ENCODE measurements at regions not wholly inside any gene's neighbourhood (a gene's known extent, or its start where the extent isn't known, plus 50 kb on each side); places are given as distances from the start of the nearest gene placed in this dataset.

GRCh38 chr4:163654621-163655020, 160.1 kb downstream of the TMA16 start:
- H3K27me3 Mint-ChIP-seq (ENCODE audit: low read depth), result no peaks in the 10 kb centered on the region
- no peaks in the 10 kb centered on the region for H3K9me3 Mint-ChIP-seq
- no peaks in the 10 kb centered on the region for H3K4me1 Mint-ChIP-seq (ENCODE audit: low read depth)
- no peak overlapping the region for H3K4me3 Mint-ChIP-seq
- H3K27ac Mint-ChIP-seq, result no peak overlapping the region
- no peaks in the 10 kb centered on the region for H3K36me3 Mint-ChIP-seq (ENCODE audit: low read depth)

GRCh38 chr4:163660636-163661035, 166.1 kb downstream of the TMA16 start:
- Mint-ChIP-seq H3K27ac (no peak overlapping the region), H3K27me3 (ENCODE audit: low read depth) (no peaks in the 10 kb centered on the region), H3K36me3 (ENCODE audit: low read depth) (no peaks in the 10 kb centered on the region), H3K4me3 (no peak overlapping the region), H3K9me3 (no peaks in the 10 kb centered on the region), H3K4me1 (ENCODE audit: low read depth) (no peaks in the 10 kb centered on the region)

DNA sequence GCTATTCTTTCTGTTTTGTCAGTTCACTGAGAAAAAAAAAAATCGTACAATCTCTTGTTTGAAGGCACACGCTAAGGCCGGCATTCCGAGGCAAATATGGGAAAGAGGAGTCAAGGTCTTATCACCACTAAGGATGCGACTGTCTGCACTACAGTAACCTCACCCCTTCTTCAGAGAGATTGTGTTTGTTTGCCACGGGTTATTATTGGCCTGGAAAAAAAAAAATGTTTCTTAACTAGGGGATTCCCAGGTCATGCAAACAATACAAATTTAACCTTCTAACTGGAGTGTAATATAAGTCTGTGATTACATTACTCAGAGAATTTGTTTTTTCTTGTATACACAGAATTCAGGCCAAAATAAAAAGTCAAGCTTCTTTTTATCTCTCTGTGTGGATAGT, 168.3 kb downstream of the TMA16 start:
- H3K4me1 Mint-ChIP-seq (ENCODE audit: low read depth), result no peaks in the 10 kb centered on the region
- no peaks in the 10 kb centered on the region for H3K36me3 Mint-ChIP-seq (ENCODE audit: low read depth)
- H3K27ac Mint-ChIP-seq, result no peak overlapping the region
- no peaks in the 10 kb centered on the region for H3K27me3 Mint-ChIP-seq (ENCODE audit: low read depth)
- no peak overlapping the region for H3K4me3 Mint-ChIP-seq
- H3K9me3 Mint-ChIP-seq, result no peaks in the 10 kb centered on the region

- Mint-ChIP-seq H3K4me3 (no peak overlapping the region), H3K27me3 (ENCODE audit: low read depth) (no peaks in the 10 kb centered on the region), H3K27ac (no peak overlapping the region), H3K4me1 (ENCODE audit: low read depth) (no peaks in the 10 kb centered on the region), H3K36me3 (ENCODE audit: low read depth) (no peaks in the 10 kb centered on the region), H3K9me3 (no peaks in the 10 kb centered on the region)
Measured at GRCh38 chr4:163663454-163664225, 169.2 kb downstream of the TMA16 start.

DNA sequence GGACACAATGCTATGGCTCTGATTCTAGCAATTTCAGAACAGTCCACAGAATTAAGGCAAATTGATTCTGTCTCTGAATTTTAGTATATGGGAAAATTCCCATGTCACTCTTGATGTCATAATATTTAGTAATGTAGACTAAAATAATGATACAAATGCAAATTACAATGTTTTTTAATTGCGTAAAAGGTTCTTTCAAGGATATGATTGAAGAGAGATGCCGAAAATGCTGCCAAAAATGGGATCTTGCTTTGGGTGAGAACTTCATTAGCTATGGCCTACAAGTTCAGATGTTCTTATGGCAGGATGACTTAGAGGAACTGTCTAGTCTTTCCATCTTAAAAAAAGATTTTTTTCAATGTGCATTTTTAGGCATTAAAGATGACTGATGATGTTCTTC, 170.6 kb downstream of the TMA16 start:
- Mint-ChIP-seq H3K9me3 (no peaks in the 10 kb centered on the region), H3K27ac (no peak overlapping the region), H3K27me3 (ENCODE audit: low read depth) (no peaks in the 10 kb centered on the region), H3K4me3 (no peak overlapping the region), H3K4me1 (ENCODE audit: low read depth) (no peaks in the 10 kb centered on the region), H3K36me3 (ENCODE audit: low read depth) (no peaks in the 10 kb centered on the region)

DNA sequence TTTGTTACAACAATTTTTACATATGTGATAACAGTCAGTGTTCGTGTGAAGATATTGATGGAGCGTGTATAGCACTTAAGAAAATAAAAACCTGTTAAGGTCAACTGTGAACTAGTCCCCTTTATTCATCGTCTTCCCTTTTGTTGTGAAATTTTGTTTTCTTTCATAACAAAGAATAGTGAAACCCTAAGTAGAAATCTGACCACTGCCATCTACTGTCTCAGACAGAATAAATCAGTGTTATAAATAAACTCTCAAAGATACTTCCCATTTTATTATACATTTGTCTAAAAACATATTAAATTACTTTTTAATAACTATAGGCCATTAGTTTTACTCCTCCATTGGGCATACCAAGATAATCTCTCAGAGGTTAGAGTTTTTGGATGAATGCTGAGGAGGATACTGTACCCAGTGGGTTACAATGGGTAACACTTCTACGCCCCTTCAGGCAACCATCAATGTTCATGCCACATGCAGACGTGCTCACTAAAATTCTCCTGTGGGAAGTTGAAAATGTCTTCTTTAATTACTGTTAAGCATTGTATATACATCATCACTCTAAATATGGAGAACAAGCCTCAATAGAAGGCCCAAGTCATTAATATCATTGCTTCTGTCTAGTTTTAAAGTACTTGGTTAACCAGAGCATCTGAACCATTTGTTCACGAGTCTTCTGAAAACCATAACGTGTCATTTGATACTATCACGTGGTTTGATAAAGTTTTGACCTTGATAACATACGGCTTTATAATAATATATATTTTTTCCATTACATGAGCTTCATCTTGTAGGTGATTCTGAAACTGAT, 171.2 kb downstream of the TMA16 start:
- no peak overlapping the region for H3K27ac Mint-ChIP-seq
- H3K4me1 Mint-ChIP-seq (ENCODE audit: low read depth), result no peaks in the 10 kb centered on the region
- no peak overlapping the region for H3K4me3 Mint-ChIP-seq

GRCh38 chr4:163666332-163666873, 171.9 kb downstream of the TMA16 start:
- Mint-ChIP-seq H3K27me3 (ENCODE audit: low read depth) (no peaks in the 10 kb centered on the region), H3K4me1 (ENCODE audit: low read depth) (no peaks in the 10 kb centered on the region)

More for the DNA sequence above, 171.2 kb downstream of the TMA16 start:
- Mint-ChIP-seq H3K36me3 (ENCODE audit: low read depth) (no peaks in the 10 kb centered on the region), H3K9me3 (no peaks in the 10 kb centered on the region), H3K27me3 (ENCODE audit: low read depth) (no peaks in the 10 kb centered on the region)

GRCh38 chr4:163672751-163673150, 178.3 kb downstream of the TMA16 start:
- no peak overlapping the region for H3K27ac Mint-ChIP-seq
- no peaks in the 10 kb centered on the region for H3K9me3 Mint-ChIP-seq
- no peaks in the 10 kb centered on the region for H3K4me1 Mint-ChIP-seq (ENCODE audit: low read depth)
- no peaks in the 10 kb centered on the region for H3K36me3 Mint-ChIP-seq (ENCODE audit: low read depth)
- no peak overlapping the region for H3K4me3 Mint-ChIP-seq
- no peaks in the 10 kb centered on the region for H3K27me3 Mint-ChIP-seq (ENCODE audit: low read depth)

More at GRCh38 chr4:163666332-163666873, 171.9 kb downstream of the TMA16 start:
- no peaks in the 10 kb centered on the region for H3K36me3 Mint-ChIP-seq (ENCODE audit: low read depth)
- H3K27ac Mint-ChIP-seq, result no peak overlapping the region
- no peak overlapping the region for H3K4me3 Mint-ChIP-seq
- no peaks in the 10 kb centered on the region for H3K9me3 Mint-ChIP-seq

- Mint-ChIP-seq H3K36me3 (ENCODE audit: low read depth) (no peaks in the 10 kb centered on the region), H3K27ac (no peak overlapping the region), H3K4me1 (ENCODE audit: low read depth) (no peaks in the 10 kb centered on the region), H3K9me3 (no peaks in the 10 kb centered on the region), H3K27me3 (ENCODE audit: low read depth) (no peaks in the 10 kb centered on the region), H3K4me3 (no peak overlapping the region)
Measured at GRCh38 chr4:163673848-163674697, 179.6 kb downstream of the TMA16 start.

GRCh38 chr4:163679189-163679588, 184.7 kb downstream of the TMA16 start:
- Mint-ChIP-seq H3K4me3 (no peak overlapping the region), H3K36me3 (ENCODE audit: low read depth) (no peaks in the 10 kb centered on the region), H3K27me3 (ENCODE audit: low read depth) (no peaks in the 10 kb centered on the region), H3K9me3 (no peaks in the 10 kb centered on the region), H3K4me1 (ENCODE audit: low read depth) (no peaks in the 10 kb centered on the region), H3K27ac (no peak overlapping the region)

DNA sequence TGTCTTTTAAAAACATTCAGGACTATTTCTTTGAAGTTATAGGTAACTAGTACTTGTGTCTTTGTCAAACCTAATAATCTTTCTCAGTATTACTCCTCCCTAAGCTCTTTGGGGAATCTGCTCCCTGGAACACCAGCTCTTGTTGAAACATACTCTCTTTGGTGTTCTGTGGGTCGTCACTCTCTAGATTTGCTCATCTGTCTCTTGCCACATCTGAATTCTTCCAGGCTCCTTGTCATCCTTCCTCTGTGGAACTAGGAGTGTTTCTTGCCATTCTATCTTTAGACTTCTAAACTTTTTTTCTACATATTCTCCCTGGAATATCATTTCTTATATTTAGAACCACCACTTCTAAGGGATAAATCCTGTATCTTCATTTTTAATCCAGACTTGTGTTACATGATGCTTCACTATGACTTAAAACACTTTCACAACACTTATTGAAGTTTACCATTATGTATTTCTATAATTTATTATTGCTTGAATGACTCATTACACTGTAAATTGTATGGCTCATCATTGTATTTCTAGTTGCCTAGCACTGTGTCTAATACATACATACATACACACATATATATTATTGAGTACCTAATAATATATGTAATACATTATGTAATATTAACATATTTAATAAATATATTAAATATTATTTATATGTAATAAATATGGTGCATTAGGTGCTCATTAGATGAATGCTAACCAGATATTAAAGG, 186.1 kb downstream of the TMA16 start:
- Mint-ChIP-seq H3K9me3 (no peaks in the 10 kb centered on the region), H3K4me1 (ENCODE audit: low read depth) (no peaks in the 10 kb centered on the region), H3K36me3 (ENCODE audit: low read depth) (no peaks in the 10 kb centered on the region), H3K27ac (no peak overlapping the region), H3K27me3 (ENCODE audit: low read depth) (no peaks in the 10 kb centered on the region), H3K4me3 (no peak overlapping the region)

- H3K27ac Mint-ChIP-seq, result no peak overlapping the region
- H3K4me3 Mint-ChIP-seq, result no peak overlapping the region
Measured at GRCh38 chr4:163681208-163681821, 186.8 kb downstream of the TMA16 start.

GRCh38 chr4:163688856-163689255, 194.4 kb downstream of the TMA16 start:
- Mint-ChIP-seq H3K9me3 (no peaks in the 10 kb centered on the region), H3K4me3 (no peak overlapping the region), H3K27me3 (ENCODE audit: low read depth) (no peaks in the 10 kb centered on the region), H3K27ac (no peak overlapping the region), H3K36me3 (ENCODE audit: low read depth) (no peaks in the 10 kb centered on the region), H3K4me1 (ENCODE audit: low read depth) (no peaks in the 10 kb centered on the region)

More at GRCh38 chr4:163681208-163681821, 186.8 kb downstream of the TMA16 start:
- Mint-ChIP-seq H3K27me3 (ENCODE audit: low read depth) (no peaks in the 10 kb centered on the region), H3K9me3 (no peaks in the 10 kb centered on the region), H3K36me3 (ENCODE audit: low read depth) (no peaks in the 10 kb centered on the region), H3K4me1 (ENCODE audit: low read depth) (no peaks in the 10 kb centered on the region)
